ENCODE measurements at regions not wholly inside any gene's neighbourhood (a gene's known extent, or its start where the extent isn't known, plus 50 kb on each side); places are given as distances from the start of the nearest gene placed in this dataset.

DNA sequence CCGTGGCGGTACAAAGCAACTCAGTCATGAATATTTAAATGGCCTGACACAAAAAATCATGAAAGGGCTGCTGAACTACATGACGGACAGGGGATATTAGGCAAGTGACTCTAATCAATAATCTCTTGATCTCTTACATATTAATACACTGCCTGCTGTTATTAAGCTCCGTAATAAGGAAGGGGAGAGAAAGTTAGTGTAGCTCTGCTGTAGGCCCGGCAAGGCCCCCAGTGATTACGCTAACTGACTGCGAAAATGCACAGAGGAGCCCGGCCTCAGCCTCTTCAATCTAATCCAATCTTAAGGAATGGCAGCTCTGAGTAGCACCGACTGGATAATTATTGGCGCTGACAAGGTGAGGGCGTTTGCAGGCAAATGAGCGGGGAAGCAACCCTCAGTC is 583.5 kb upstream of the MKI67 start:
- no peak for DNase-seq (ENCODE audit: low read depth in 2 of 2)

DNA sequence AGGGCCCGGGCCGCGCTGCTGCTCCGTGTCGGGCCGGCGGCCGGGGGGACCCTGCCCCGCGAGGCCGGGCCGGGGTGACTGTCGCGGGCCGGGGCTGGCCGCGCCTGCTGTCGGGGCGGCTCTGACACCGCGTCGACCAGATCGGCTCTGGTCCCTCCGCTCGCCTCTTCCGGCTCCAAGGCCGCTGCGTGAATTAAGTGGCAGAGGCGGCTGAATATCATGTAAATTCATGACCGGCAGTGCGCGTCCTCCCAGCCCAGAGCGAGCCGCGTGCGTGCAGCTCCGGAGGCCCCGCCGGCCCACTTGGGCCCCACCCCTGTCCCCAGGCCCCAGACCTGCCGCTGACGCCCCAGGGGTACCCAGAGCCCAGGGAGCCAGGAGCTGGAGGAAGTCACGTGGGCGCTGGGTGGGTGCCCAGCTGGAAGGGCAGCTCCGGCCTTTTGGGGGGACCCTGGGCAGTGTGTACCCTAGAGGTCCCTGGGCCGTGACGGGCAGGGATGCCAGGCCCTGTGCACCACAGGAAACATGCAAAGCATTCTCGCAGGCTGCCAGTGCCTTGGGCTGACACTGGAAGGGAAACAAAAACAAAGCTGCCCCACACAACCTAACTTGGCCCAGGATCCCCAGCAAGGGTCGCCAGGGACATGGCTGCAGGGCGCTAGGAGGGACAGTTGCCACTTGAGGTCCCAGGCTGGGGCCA is 584.0 kb upstream of the MKI67 start:
- no peak for DNase-seq (ENCODE audit: low read depth in 2 of 2)

DNA sequence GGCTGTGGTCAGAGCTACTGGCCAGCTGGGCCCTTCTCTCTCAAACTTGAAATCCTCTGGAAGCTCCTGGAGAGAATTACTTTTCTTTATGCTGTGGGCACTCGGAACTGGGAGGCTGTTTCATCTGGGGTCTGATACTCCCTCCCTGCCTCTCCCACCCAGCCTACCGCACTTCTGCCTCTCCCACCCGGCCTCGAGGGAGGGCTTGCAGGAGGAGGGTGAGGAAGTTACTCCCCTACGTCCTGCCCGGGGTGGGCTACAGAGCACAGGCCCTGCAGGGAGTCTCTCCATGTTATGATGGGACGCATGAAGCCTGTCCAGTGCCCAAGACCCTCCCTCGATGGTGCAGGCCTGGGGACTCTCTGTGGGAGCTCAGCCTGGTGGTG is 584.6 kb upstream of the MKI67 start:
- no peak for DNase-seq (ENCODE audit: low read depth in 2 of 2)

DNA sequence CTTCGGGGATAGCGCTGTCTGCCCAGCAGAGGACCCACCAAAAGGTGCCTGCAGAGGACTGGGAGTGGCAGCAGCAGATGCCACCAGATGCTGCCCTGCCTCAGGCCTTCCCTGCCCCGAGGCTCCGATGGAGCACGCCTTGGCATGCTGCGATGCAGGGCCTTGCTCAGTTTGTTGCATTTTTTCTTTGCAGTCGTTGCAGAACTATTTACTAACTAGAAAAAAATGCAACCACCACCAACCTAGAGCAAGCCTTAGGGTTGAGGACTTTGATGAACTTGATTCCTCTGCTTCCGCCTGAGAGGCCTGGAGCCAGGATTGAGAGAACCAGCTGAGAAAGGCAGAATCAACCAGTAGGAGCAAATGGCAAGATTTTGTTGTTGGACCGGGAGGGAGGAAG is 585.6 kb upstream of the MKI67 start:
- DNase-seq (ENCODE audit: low read depth in 2 of 2): no peak

DNA sequence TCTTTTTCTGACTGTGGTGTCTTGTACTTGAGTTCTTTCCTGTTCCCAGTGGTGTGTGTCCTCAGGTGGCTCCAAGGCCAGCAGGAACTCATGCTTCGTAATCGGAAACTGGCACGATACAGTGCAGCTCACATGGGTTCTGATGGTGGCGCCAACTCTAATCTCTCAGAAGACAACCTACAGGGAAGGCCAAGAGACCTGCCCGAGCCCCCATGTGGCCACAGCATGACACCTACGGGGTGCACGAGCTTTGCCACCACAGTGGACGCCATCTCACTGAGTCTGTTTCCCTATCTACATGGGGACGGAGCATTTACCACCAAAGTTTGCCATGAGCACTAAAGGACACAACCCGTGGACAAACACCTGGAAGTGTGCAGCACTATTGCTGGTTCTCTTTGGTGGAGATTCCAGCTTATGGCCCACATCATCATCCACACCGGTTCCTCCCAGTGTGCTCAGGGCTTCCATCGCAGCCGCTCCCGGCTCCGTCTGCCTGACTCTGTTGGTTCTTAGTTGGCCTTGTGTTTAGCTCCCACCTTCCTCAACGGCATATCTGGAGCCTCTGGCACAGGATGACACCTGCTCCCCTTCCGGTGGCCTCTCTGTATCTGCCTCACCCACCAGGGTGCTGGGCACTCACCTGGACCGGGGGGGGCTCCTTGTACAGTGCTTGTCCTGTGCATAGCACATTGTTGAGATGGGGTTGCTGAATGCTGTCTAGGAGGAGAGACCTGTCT is 586.6 kb upstream of the MKI67 start:
- no peak for DNase-seq (ENCODE audit: low read depth in 2 of 2)

DNA sequence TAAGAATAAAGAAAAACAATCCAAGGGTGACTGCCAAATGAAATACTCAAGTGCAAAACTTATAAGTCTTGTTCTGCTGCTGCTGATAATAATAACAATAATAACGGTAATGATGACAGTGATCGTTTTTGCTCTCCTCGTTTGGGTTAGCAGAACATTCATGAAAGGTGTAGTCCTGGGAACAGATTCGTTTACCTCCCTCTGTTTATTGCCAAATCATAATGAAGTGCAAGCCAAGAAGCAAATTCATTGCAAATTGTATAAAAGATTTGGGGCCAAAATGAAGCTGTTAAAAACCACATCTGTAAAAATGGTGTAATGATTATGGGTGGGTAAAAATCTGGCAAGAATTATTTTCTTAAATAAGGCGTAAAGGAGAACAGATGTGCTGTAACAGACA is 587.2 kb upstream of the MKI67 start:
- no peak for DNase-seq (ENCODE audit: low read depth in 2 of 2)

DNA sequence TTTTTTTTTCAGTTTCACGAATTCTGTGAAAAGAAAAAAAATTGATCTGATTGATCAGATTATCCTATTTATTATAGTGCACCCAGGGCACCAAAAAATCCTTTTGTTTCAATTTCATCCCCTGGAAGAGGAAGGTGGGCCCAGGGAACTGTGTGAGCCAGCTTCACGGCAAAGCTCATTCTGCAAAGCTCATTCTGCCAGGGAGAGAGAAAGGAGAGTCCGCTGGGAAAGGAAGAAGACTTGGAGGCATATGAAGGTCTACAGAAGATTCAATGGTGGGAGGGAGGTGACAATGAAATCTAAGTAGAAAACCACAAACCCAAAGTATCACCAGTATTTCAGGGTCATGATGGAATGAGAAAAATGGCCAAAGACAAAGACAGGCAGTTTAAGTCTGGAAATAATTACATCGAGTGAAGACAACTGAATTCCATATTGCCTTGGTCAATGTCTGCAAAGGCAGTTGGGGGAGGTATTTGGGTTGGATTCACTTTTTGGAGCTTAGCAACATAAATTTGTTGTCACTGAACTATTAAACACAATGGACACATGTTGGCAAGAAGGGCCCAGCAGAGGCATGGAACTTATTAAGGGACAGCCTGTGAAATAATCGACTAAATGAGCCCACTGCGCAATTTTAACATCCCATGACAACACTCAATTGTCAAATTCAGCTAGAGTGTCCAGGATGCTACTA is 587.8 kb upstream of the MKI67 start:
- no peak for DNase-seq (ENCODE audit: low read depth in 2 of 2)

DNA sequence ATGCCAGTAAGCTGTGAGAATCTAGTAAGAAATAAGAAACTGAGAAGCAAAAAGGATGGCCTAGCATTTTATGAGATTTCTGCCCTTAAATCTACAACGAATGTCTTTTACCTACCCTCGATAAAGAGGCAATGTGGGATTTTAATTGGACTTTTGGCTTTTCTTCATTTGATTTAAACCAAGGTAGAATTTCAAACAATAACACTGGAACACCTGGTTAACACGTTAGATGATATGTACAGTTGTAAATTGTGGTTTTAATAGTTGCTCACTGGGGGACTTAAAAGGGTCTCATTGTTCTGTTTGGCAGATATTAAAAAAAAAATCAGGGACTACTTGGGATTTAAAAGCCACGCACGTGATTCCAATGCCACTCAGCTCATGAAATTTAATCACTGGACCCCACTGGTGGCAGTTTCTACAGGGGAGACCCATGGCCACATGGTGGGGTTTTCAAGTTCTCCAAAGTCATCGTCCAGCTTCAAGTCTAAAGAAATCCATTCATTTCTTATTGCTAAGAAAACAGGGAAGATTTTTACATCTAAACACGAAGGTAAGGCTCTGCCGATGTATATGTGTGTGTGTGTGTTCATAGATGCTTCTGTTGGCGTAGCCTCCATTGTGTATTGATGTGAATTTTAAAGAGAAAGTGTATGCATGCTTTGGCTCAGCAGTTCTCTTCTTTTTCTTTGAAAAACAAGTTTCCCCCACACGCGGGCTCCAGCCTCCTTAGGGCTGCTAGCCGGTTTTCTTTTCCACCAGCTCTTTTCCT is 588.6 kb upstream of the MKI67 start:
- DNase-seq (ENCODE audit: low read depth in 2 of 2): no peak

DNA sequence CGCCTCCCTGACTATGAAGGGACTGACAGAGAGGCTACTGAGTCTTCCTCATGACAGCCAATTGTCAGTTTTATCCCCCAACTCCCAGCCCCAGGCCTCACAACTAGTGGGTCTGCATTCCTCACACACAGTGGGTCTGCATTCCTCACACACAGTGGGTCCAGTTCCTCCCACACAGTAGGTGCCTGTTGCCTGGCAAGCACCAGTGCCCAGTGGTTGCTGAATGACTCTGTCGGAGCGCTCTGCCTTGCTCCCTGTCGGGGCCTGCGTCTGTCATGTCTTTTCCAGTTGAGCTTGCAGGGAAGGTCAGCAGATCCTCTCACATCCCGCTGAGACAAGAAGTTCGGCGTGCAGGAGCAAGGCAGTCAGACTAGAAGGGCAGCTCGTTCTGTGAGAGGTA is 590.0 kb upstream of the MKI67 start:
- no peak for DNase-seq (ENCODE audit: low read depth in 2 of 2)

DNA sequence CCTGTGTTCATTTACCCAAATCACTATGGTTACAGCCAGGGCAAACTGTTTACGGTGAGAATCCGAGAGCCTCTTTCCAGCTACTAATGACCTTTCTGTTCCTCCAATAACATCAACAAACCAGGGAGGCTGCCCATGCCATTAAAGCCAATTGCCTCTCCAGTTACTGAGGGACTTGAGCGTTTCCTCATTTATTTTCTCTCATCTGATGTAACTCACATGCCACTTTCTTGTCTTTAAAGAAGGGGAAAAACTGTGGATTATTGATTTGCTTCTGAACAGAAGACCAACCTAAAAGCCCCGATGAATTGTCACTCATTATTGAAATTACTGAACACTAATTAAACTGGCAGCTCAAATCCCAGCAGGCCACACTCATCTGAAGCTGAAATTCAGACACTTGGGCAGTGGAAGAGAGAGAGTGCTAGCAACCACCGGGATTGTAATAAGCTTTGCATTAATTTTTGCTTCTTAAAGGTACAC is 595.8 kb upstream of the MKI67 start:
- no peak for DNase-seq (ENCODE audit: low read depth in 2 of 2)

DNA sequence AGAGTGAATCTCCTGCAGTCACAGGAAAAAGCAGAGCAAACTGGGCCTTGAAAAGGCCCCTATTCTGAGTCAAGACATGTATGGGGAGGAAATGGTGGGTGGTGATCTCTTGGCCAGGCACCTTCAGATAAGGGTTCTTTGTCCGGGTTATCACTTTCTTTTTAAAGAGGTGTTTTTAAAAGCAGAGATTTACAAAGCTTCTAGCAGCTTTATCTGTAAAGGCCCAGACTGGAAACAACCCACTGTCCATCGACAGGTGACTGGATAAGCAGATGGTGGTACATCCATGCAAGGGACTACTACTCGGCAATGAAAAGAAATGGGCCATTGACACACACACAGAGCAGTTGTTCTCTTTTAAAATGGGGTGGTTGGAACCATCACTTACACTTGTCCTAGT is 596.7 kb upstream of the MKI67 start:
- no peak for DNase-seq (ENCODE audit: low read depth in 2 of 2)

DNA sequence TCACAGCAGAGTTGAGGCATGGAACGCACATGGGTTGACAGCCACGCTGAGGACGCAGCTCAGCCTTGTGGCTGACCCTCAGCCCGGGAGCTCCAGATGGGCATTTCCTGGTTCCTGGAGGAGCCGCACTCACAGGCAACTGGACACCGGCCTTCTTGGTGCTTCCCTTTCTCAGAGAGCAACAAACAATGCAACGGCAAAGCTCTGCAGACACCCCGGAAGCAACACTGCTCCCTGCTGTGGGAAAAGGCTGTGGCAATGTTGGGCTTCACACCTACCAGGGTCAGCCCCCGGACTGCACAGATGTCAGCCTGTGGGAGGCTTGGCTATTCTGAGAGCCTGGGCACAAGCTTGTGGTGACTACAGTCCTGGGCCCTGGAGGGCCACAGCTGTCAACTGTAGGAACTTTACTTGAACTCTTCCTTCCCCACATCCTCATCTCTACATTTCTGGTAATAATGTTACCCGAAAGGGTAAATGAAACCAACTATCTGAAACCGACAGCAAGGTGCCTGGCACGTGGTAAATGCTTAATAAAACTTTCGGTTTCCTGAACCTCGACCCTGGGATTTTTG is 597.5 kb upstream of the MKI67 start:
- DNase-seq (ENCODE audit: low read depth in 2 of 2): no peak

DNA sequence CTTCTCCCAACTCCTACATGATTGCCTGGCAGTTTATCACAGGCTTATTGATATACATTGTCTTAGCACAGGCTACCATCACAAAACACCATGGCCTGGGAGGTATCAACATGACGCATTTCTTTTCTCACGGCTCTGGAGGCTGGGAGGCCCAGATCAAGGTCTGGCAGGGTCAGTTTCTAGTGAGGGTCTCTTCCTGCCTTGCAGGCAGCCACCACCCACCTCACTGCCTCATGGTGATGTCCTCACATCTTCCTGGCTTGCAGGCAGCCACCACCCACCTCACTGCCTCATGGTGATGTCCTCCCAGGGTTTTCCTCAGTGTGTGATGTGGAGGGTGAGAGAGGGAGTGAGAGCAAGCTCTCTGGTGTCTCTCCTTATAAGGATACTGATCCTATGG is 599.3 kb upstream of the MKI67 start:
- DNase-seq (ENCODE audit: low read depth in 2 of 2): no peak

DNA sequence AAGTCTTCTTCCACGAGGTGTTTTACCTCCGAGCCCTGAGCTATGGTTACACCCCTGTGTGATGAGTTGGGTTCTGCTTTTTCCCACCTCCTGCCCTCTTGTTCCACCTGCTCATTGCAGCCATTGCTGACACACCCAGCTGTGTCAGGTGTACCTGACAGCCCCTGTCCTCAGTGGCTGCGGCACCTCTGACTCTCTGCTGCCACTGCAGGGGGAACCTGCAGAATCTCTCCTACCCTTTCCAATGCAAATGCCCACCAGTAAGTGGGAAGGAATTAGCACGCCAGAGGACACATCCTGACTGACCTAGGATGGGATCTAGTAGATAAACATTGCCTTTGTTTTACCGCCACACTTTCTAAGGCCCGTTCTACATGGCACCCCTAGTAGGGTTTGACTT is 600.9 kb upstream of the MKI67 start:
- DNase-seq (ENCODE audit: low read depth in 2 of 2): no peak

DNA sequence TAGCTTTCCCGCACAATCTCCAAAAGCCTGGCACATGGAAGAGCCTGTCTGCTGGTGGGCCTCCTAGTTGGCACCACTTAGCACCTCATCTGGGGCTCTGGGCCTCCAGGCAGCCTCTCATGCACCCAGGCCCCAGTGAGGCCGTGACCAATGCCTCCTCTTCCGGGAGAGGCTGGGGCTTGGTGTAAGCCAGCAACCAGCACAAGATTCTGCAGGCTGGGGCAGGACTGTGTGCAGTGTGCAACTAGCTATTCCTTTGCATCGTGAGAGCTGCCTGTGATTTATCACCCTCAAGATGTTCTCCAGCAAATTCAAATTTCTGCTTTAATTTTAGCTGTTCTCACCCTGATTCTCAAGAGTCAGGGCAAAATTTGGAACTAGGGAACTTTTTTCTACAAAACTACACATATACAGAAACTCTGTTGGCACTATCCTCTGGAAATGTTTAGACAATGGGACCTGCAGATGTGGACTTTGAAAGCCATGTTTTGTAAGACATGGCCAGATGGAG is 603.7 kb upstream of the MKI67 start:
- no peak for DNase-seq (ENCODE audit: low read depth in 2 of 2)

DNA sequence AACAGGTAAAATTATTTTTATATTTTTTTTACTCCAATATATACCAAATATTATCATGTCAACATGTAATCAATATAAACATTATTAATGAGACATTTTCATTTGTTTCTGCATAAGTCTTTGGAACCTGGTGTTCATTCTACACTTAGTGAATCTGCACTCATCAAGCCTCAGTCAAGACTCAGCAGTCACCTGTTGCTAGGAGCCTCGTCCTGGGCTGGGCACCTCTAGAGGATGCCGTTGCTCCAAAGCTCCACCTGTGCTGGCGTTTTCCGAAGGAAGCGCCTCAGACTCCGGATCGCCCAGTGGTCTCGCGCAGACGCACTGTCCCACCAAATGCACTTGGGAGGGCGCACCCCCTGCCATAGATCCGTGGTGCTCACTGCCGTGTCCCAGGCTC is 604.7 kb upstream of the MKI67 start:
- no peak for DNase-seq (ENCODE audit: low read depth in 2 of 2)

DNA sequence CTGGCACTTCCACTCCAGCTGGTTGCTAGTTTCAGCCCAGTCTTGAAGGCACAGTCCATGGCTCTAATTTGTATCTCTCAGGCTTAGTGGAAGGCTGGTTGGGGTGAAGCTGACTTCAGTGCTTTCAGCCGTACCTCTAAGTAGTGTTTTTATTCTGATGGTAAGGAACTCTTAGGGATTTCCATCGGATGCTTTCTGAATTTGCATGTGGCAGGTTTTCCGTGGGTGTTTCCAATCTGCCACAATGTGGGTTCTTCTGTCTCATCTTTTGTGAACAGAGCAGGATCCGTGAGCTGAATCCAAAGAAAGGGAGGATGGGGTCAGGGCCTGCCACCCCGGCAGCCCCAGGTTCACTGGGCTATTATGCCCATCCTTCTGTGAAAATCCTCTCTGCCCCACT is 607.9 kb upstream of the MKI67 start:
- DNase-seq (ENCODE audit: low read depth in 2 of 2): no peak

DNA sequence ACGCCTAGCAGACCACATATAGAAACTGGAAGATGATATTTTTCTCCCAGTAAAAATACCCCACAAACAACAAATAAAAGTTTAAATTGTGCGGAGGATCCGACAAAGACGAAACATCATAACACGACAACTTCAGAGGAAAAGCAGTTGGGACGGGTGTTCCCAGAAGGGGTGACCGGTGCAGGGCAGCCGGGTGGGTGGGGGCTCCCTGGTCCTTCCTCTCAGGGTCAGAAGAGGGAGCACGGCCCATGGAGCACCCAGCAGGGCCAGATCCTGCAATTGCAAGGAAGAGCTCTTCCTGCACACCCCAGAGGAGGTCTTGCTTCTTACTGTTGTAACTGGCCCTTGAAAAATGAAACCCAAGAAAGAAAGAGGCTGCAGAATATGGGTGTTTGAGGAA is 608.5 kb upstream of the MKI67 start:
- DNase-seq (ENCODE audit: low read depth in 2 of 2): no peak

DNA sequence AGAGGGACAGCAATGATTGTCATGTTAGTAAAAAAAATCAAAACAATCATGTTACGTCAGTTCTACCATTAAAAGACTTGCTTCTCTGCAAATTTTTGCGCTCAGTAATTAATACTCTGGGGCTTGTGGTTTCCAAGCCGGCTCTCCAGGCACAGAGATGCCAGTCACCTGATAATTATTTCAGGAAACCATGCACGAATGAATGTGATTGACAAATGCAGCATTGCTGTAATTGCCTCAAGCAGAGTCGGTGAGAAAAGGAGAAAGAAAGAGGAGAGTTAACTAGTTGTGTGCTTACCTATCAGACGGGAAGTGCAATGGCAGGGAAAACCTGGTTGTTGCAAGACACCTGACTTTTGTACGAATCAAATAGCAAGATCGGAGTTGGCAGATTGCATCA is 609.8 kb upstream of the MKI67 start:
- DNase-seq (ENCODE audit: low read depth in 2 of 2): no peak

DNA sequence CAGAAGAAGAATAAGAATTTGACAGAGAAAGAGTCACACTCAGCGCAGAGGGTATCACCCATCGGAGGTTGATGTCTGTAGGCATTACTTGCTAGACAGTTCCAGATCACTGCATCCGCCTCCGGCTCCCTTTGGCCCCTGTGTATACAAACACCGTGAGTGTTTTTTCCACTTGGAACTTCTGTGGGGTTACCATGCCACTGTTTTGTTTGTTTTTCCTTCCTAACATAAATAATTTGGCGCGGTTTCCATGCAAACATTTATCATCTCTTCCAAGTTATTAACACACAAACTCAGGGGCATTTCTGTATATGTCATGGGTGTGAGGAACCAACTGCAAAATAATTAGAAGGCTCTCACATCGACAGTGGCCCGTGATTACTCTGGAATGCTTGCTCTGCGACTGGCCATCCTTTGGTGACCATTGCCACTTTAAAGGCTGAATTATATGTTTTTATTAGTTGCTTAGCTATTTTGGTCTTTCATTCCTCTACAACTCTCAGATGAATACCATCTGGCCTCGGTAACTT is 612.2 kb upstream of the MKI67 start:
- DNase-seq (ENCODE audit: low read depth in 2 of 2): no peak

DNA sequence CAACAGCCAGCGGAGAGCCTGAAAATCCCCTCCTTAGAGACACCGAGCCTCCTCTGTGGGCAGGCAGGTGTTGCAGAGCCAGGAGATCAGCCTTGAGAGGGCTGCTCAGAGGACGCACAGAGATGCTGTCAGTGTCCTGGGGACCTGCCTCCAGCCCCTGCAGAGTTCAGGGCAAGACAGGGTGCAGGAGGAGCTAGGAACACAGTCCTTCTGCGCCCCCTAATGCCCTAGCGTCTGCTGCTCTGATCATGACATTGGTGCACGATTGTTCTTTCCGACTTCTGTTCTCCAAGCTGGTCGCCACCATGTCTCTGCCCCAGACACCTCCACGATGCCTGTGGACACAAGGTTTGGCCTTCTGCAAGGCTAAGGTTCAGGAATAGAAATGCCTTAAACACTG is 613.7 kb upstream of the MKI67 start:
- no peak for DNase-seq (ENCODE audit: low read depth in 2 of 2)
